GM18498 (cell line): ENCODE measurements at regions not wholly inside any gene's neighbourhood (a gene's known extent, or its start where the extent isn't known, plus 50 kb on each side); places are given as distances from the start of the nearest gene placed in this dataset.
"Not testable (repeated sequence)": the region's sequence is repeated elsewhere in the genome, so short reads cannot be mapped to it uniquely, and the experiment has no call there.

Experiments
- ATAC-seq: cut with Tn5 transposase; IDR thresholded peaks from one replicate; pipeline ENCODE4 v1.9.1; 2021; ENCODE audit warnings: mild to moderate bottlenecking, moderate library complexity; ENCODE audit not compliant: unreplicated experiment

DNA sequence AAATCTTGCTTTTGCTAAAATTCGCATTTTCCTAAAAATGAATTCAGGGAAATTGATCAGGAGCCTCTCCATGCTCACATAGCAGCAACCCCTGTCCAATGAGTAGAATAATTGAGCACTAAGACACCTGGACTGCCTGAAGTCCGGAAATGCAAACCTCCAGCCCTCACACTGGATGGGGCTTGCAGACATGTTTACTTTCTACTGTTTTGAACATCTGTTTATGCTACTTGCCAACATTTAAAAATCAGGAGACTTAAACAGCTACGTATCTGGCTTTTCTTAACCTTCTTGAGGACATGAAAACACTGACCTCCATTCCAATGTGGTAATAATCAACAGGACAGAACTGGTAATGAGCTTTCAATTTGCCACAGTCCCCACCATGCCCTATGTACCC is 184.4 kb downstream of the SHOX2 start:
- ATAC-seq = no peak

DNA sequence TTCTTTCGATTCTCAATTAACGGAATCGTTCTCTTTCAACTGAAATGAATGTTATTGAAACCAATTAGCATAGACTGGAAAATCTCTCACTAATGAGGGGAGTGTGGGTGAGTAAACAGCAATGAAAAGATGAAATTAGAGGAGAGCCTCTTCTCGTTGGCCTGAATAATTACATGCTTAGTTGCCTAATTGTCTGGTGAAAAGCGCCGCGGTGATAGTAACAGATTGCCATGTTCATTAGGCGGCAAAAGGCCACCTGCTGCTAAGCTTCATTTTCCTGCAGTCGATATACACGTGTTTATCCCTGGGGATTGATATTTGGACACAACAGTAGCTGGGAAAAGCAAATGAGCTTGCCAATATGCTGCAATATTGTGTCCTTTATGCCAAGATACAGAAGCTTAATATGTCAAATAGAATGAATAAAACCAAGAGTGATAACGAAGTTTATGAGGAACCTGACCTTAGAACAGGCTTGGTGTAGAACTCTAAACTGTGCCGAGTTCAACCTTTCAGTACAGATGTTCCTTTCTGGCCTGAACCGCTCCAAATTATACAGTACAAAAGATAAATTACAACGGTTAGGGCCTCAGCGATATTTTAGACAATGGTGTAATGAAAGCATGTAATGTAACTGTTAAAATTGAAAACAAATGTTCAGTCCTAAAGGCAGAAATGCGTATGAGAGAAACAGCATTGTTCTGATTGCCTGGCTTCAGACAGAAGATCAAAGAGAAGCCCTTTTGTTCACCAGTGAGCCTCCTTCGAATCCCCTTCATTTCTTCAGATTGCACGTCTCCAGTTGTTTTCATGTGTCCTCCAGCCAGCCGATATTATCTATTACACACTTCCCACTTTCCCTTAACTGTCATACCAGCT is 185.2 kb downstream of the SHOX2 start:
- ATAC-seq = no peak

DNA sequence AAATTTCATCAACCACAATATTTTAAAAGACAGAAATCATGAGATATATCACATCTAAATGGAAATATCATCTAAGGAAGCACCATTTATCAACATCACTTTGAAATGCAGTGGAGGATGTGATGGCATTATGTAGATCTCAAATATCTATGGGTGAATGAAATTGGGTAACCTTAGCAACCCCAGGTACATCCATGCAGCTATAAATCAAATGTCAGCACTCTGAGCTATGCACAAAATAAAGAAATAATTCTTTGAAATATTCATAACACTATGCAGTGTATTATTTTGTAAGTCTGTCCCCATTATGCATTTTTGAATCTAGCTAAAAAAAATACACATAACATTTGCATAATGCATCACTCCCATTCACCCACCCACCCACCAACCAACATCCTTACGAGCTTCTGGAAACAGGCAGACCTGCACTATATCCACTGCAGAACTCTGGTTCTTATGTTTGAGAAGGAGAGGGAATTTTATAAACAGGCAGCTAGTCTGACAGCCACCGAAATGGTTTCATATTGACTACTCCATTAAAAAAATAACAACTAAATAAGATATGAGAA is 186.8 kb downstream of the SHOX2 start:
- ATAC-seq = no peak

DNA sequence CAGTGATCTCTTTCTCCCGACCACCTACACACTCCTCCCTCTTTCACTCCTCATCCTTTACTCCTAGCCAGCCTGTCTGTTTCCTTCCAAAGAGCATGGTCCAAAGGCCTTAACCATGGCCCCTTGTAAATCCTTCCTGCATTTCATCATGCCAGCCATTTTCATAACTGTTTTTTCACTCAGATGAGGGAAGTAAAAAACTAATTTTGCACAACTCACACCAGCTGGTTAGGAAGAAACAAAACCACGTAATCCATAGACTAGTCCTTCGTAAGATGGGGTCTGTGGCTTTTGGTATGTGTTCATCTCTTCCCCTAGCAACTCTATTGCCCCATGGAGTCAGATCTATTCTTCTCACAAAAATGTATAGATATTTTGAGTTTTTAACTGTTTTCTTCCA is 187.8 kb downstream of the SHOX2 start:
- no peak for ATAC-seq

DNA sequence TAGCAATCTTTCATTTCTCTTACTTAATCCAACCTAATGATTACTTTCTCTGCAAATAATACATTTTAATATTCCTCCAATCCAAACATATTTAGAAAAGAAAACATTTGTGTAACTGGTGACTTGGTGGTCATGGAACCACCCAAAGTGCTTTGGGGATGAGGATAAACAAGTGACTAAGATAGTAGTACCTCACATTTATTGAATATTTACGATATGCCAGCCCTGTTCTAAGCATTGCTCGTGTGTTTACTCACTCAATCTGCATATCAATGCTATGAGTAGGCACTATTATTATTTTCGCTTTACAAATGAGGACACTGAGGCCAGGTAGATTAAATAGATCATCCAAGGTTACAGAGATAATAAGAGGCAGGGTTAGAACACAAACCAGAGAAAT is 189.5 kb downstream of the SHOX2 start:
- ATAC-seq = no peak

DNA sequence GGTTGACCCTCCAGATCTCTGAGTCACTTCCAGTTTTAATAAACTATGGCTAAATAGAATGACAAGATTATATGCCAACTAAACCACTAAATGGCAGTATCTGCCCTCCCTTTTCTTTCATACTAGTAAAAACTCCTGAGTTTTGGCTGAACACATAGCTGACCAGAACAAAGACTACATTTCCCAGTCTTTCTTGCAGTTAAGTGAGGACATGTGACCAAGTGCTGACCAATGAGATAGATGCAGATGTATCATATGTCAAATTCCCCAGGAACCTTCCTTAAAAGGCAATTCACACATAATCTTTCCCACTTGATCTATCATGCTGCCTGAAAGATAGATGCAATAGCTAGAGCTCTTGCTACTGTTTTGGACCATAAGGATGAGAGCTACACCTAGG is 191.3 kb downstream of the SHOX2 start:
- ATAC-seq = no peak

DNA sequence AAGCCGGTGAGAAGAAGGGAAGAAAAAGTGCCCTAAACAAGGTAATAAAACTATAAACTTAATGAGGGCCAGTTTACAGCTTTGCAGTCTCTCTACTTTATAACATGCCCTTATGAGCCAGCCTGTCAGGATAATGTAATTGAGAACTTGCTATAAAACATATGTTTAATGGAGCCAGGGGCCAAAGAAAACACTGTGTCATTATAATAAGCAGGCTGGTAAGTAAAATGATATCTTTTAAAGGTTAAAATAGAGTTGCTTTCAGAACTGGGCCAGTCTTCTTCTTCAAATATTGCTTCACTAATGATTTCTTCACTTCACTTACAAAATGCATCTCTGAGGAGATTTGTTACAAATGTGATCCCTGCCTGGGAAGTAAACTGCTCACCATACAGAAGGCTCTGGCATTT is 192.5 kb downstream of the SHOX2 start:
- ATAC-seq = no peak

DNA sequence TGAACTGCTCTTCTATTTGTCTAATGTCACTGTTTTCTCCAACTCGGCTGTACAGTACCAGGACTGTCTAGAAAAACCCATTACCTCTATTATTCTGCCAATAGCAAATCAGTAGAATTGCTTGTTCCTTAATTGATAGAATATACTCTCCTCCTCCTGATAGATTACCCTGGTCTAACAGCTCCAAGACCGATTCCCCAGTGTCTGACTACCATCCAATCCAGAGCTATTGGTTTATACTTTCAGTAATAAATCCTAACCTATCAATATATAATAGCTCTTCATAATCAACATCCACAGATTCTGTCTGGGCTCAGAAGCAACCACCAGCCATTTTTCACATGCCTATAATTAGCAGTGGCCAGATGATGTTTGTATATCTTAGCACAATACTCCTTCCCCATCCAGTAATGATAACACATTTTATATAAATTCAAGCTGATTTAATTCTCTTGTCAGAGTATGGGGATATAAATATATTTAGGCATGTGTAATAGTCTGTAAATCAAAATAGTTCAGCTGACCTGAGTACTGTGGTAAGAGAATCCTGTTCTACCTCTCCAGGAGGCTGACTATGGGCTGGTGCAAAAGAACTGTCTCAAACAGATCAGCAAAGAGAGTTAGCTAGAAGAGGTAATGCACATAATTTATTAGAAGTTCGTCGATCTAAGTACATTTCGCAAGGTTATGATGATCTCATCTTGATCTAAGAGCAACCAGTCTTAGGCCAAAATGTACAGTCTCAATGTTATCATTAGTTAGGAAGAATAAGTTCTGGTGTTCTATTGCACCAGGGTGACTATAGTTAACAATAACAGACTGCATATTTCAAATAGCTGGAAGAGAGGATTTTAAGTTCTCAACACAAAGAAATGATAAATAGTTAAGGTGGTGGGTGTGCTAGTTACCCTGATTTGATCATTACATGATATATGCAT is 193.4 kb downstream of the SHOX2 start:
- ATAC-seq = no peak

DNA sequence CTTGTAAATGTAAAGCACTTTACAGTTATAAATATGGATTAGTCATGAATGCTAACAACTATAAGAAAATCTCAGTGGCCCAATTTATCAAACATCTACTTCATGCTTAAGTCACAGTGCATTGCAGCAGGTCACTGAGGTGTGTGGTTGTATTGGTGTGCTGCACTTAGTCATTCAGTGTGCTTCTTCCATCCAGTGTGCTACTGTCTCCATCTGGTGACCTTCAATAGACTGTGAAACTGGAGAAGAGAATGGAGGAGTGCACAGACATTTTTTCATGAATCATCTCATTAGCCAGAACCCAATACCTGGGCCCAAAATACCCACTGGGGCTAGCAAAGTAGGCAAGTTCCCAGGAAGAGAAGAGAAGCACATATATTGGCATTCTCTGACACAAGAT is 199.6 kb downstream of the SHOX2 start:
- ATAC-seq = no peak

DNA sequence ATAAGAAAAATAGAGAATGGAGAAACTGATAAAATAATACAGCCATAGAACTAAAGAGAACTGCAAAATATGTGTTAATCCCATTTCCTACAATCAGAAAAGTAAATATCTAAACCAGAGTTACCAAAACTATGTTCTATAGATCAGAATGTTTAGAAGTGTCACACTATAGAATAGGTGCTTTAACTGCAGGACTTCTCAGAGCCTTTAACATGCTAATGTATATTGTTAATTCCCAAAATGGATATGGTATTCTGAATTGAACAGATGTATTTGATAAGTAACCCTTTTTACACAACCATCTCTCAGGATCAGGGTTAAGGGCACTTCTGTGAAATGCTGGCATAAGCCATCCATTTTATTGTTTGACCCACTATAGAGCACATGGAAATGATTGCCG is 200.3 kb downstream of the SHOX2 start:
- no peak for ATAC-seq

DNA sequence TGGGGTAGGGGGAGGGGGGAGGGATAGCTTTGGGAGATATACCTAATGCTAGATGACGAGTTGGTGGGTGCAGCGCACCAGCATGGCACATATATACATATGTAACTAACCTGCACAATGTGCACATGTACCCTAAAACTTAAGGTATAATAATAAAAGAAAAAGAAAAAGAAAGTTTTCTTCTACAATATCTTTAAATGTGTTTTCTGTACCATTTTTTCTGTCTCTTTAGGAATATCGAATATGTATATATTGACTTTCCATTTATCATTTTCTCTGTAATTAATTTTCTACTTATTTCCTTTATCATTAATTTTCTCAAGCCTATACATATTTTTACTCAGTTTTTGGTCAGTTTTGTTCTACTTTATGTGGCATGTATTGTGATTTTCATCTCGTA is 203.5 kb downstream of the SHOX2 start:
- ATAC-seq = not testable (repeated sequence)

DNA sequence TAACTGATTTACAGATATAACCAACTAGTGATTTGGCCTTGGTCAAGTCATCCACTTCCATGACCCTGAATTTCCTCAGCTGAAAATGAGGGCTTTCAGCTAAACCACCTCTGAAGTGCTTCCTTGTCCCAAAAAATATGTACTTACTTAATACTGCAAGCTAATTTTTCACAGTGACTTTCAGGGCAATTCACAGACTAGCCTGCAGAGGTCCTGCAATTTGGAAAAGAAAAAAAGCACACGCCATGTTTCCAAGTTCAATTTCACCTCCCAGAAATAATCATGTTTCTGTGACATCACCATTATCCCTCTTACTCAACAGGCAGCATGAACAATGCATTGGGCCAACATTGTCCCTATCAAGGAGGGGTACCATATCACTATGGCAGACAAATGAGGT is 218.2 kb downstream of the SHOX2 start:
- no peak for ATAC-seq

DNA sequence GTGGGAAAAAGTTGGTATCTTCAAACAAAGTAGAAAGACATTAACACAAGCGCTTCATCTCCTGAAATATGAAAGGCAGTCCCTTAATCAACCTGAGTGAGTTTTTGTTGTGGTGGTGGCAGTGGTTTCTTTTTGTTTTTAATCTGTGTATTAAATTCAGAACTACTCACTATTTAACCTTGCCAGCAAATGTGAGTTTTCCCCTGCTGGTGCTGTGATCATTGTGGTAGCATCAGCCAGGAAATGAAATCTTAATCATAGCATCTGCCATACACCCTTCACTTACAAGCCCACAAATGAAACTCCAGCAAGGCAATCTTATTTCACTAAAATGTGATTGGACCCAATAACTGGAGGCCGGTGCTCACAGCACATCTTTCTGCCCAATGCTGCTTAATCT is 229.7 kb downstream of the SHOX2 start:
- no peak for ATAC-seq

DNA sequence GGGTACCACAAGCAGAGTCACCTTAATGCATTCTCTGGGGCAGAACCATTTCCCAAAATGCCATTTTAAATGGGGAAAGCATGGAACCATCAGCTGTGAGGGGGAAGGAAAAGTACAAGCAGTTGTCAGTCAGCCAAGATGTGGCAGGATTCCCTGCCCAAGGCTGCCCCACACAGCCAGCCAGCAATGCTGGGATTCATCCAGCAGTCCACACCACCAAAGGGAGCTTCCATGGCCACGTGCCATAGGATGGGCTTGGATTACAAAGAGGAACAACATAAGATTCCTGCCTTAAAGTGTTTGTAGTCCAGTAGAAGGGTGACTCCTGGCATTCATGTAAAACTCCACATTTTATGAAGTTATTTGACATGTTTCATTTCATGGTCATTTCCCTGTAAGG is 233.3 kb downstream of the SHOX2 start:
- ATAC-seq = no peak

DNA sequence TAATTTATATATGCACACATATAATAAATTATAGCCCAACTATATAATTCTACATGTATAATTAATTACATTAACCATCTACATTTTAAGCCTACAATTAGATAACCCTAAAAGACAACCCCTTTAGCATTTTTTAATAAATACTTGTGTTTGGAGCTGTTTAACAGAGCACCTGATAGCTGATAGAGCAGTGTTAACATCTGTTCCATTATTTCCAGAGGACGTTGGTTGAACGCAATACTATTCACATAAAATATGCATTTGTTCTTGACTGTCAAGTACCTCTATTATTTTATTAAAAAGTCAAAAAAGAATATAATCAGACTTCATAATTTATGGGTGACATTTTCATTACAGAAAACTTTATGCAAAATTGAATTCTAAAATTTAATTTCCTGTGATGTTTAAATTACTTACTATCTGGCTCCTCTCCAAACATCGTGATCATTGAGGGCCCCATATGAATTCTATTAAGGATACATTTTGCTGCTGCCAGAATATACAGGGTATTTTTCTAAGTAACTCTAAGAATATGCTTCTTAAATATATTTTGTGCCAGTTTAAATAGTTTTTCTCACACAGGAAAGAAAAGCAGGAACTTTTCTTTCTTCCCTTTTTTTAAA is 234.3 kb downstream of the SHOX2 start:
- ATAC-seq = no peak

DNA sequence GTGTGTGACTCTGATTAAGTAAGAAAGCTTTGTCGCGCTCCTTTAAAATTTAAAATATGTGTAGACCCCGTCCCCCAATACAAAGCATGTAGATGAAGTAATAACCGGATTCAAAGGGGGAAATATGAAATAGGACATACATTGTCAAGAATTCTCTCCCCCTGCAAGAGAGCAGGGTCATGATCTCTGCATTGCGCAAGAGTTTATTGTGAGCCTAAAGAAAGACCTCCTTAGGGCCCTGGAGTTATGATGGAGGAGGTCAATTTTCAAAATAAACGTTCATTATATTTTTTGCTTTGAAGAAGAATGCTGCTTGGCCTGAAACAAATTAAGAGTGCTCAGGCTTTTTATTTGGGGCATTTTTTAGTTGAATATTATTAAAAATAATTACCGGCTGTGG is 235.0 kb downstream of the SHOX2 start:
- ATAC-seq = no peak

DNA sequence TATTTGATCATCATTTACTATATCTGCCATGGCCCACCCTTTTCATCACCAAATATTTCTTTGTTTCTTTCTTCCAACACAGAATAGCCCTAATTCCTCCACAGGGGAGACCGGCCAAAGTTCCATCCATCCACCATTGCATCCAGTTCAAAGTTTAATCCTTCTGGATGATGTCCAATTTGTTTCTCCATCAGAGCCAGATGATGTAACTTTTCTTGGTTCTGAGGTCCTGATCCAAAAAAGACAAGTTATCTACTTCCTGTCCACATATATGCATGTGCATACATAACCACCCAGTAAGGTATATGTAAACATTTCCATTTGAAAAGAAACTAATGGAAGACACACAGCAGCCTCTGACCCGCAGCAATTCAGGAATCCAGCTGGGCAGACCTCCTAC is 237.3 kb downstream of the SHOX2 start:
- ATAC-seq = no peak

DNA sequence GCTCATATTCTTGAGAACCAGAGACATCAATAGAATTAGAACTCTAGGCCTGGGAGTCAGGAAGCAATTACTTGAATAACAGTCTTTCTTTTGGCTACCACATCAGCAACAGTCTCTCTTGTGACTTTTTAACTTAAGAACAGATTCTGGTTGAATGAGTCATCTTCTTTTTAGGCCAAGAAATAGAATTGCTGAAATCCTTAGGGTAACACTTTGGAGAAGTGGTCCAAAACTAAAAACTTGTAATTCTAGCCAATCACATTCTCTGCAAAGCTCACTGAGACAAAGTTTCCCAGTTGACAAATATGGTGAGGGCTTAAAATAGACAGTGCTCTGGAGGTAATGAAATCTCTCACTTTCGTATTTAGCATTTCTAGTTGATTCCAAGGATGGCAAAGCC is 238.0 kb downstream of the SHOX2 start:
- ATAC-seq = no peak

DNA sequence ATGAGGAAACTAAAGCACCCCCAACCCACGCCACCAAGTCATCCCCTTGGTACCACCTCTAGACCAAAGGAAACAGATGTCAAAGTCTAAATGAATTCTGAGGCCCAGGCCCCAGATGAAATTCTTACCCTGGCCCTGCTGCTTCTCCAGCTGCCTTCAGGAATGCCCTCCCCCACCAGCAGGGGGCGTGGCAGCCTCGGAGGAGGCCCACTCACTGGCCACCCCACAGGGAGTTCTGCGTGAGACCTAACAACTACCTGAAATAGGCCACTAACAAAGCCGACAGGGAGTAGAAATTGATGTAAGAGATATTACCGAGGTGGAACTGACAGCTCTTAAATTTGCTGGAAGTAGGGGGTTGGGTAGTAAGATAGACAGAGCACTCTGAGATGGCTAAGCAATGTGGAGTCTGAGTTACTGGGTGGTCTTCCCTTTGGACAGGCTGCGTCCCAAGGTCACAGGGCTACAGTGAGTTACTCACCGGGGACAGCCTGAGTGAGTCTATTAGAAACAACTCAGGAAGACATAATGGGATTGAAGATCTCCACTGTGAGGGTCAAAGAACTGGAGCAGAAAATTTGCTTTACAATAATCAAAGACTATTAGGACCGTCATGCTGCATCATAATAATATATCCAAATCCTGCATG is 240.7 kb downstream of the SHOX2 start:
- peak; percentile 94 for ATAC-seq

DNA sequence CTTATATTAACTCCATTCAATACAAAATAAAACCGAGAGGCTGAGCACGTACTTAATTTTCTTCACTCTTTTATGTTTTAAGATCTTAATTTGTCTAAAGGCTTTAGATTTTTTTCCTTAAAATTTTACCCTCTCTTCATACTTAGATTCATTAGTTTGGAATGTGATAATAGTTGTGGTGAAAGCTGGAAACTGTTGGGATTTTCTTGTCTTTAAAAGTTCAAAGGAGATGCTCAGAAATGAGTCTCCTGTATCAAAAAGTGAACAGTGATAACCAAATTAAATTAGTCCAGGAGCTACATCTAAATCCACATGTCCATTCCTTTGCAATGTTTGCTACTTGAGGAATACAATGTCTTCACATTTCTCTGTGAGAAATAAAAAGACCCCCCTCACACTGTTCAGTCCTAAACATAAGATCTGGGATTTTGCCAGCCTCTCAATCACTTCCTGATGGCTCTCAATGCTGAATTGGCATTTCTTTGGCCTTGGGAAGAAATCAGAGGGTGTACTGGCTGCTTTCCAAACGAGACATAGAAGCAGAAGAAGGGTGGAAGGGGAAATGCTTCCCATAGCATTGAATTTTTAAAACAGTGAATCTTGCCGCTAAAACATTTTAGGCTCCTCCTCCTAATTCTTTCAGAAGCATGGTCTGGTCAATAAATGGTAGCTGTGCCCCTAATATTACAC is 245.0 kb downstream of the SHOX2 start:
- ATAC-seq = no peak
